Heart right ventricle (tissue), 16 donors: ENCODE measurements at regions not wholly inside any gene's neighbourhood (a gene's known extent, or its start where the extent isn't known, plus 50 kb on each side); places are given as distances from the start of the nearest gene placed in this dataset.

Experiments
- ATAC-seq, 8 donors: fragments of 200-7000 bp; cut with Tn5 transposase; one replicate each; pipeline ENCODE4 v1.9.1; 2020; ENCODE audit warnings: mild to moderate bottlenecking in 8 of 8, moderate library complexity in 8 of 8, moderate number of reproducible peaks in 1 of 8
- DNase-seq, 2 donors: peaks; one replicate each; pipeline ENCODE4 v3.0.0-alpha.2; 2020
- H3K27ac ChIP-seq, 10 donors: fragments of 200-600 bp; sonication (generic) in 2 of 10; one replicate each; pipeline versions ENCODE4 v1.5.0 to v1.8.0; 2020 to 2022; ENCODE audit warnings: mild to moderate bottlenecking in 3 of 10
- H3K27me3 ChIP-seq, 7 donors: fragments of 200-600 bp; one replicate each; pipeline ENCODE4 v1.8.0; 2021 to 2022; ENCODE audit warnings: mild to moderate bottlenecking in 2 of 7
- H3K36me3 ChIP-seq, 9 donors: fragments of 200-600 bp; sonication (generic) in 1 of 9; one replicate each; pipeline versions ENCODE4 v1.5.0 to v1.8.0; 2020 to 2022; ENCODE audit warnings: mild to moderate bottlenecking in 2 of 9
- H3K4me1 ChIP-seq, 9 donors: fragments of 200-600 bp; sonication (generic) in 1 of 9; one replicate each; pipeline versions ENCODE4 v1.5.0 to v1.8.0; 2020 to 2022; ENCODE audit warnings: mild to moderate bottlenecking in 4 of 9
- H3K4me3 ChIP-seq, 10 donors: fragments of 200-600 bp; sonication (generic) in 2 of 10; one replicate each; pipeline versions ENCODE4 v1.5.0 to v1.8.0; 2020 to 2022; ENCODE audit warnings: mild to moderate bottlenecking in 7 of 10, moderate library complexity in 2 of 10
- H3K9me3 ChIP-seq, 11 donors: fragments of 200-600 bp in 10 of 11; sonication (generic) in 2 of 11; one replicate each; pipeline versions ENCODE4 v1.5.0 to v1.8.0; 2013 to 2022; ENCODE audit warnings: mild to moderate bottlenecking in 2 of 11, control low read depth in 1 of 11, moderate library complexity in 1 of 11
- CTCF ChIP-seq, 9 donors: fragments of 200-600 bp; sonication (generic) in 2 of 9; IDR thresholded peaks; one replicate each; pipeline versions ENCODE4 v1.5.0 to v1.8.0; 2021 to 2022; ENCODE audit warnings: antibody characterized with exemption in 9 of 9, mild to moderate bottlenecking in 5 of 9, moderate library complexity in 1 of 9
- WGBS, 2 donors: extraction: QIAGEN DNeasy Blood & Tissue Kit; methylation state at CpG; one replicate each; pipeline ENCODE4 v1.1.7; 2013; ENCODE audit warnings: inconsistent platforms in 1 of 2; 5-methylcytosine and 5-hydroxymethylcytosine counted together
- intact Hi-C, 10 donors: fragments of 100-400 bp; cut with DNase I; formaldehyde crosslinking; loops; one replicate each; pipeline versions ENCODE4 v1.11.1 to v1.14.2; 2022
- donor health status: Arrhythmogenic right ventricular cardiomyopathy.
- donor health status: ischemic (EF 13 %, LVEDD 7.1; RV severe dilation, severe dysfunction).
- donor health status: healthy with polysubstance abuse.
- donor health status: DM: no; HTN: yes; CAD: no.
- donor health status: DM: no; HTN: no; CAD: no.
- donor health status: ischemic (EF 25% LVEDD 6.9; RV normal size, moderate dysfunction).
- donor health status: ischemic (EF 25% LVEDD 5.7; RV mildly dilated, moderate dysfunction).
- donor health status: healthy.
- donor health status: DM: yes; HTN: yes; CAD: no.
- donor health status: Ischemic cardiomyopathy.
- donor health status: ischemic (EF 35%, LVEDD 5.7; RV mildly dilated, moderate dysfunction).
- donor health status: nonischemic (EF 11% LVEDD 7.7; RV severe dilation, severe dysfunction).
- donor health status: DM: yes; HTN: yes; CAD: no.
- donor health status: PGD.
- donor health status: ischemic (EF 29% LVEDD 5.4; RV normal size, mild dysfunction).
- donor health status: nonischemic (EF 23%, LVEDD 6.1; RV moderate dilation, normal function).

- intact Hi-C loops, result no loop called here
- no peak for TF ChIP-seq CTCF (IDR thresholded peaks at IDR 0.05)
- H3K9me3 ChIP-seq, result no peaks in the 10 kb centered on the region
- DNase-seq, result no peak
- H3K4me3 ChIP-seq, result no peak overlapping the region
- ATAC-seq, result peak in 1 of 8 donors; percentile 5
- H3K27me3 ChIP-seq, result no peaks in the 10 kb centered on the region
- 89 to 90% methylated on average over 14 of the region's 14 CpGs for WGBS, 2 donors
- peak overlapping the region; percentile 82 to 93 (median 91) for H3K27ac ChIP-seq
- no peaks in the 10 kb centered on the region for H3K36me3 ChIP-seq
- H3K4me1 ChIP-seq, result peaks cover 16 to 47% (median 26%) of the 10 kb centered on the region in 9 donors
These were observed 109.9 kb upstream of the OTOS start for GRCh38 chr2:240250150-240250984.

GRCh38 chr2:240250985-240251847 lies 110.8 kb upstream of the OTOS start:
- Histone ChIP-seq H3K27ac (peak overlapping the region; percentile 82 to 93 (median 91)), H3K4me1 (peaks cover 19 to 55% (median 28%) of the 10 kb centered on the region in 9 donors), H3K4me3 (peak overlapping the region in 5 of 10 donors; percentile 8 to 34 (median 29)), H3K27me3 (no peaks in the 10 kb centered on the region), H3K9me3 (no peaks in the 10 kb centered on the region), H3K36me3 (no peaks in the 10 kb centered on the region)
- DNase-seq (peak; percentile 89 to 90), ATAC-seq (peak; percentile 88 to 93 (median 89))
- intact Hi-C loops, result loop anchor here in 2 of 10 donors (1.0 kb wide), 2 partner anchors 14 to 15 kb away; no protein-coding TSS in a partner anchor
- no peak for TF ChIP-seq CTCF (IDR thresholded peaks at IDR 0.05)
- 20 to 23% methylated on average over 32 of the region's 32 CpGs for WGBS, 2 donors

GRCh38 chr2:240251848-240252190 lies 111.4 kb upstream of the OTOS start:
- 45 to 49% methylated on average over 6 of the region's 6 CpGs for WGBS, 2 donors
- H3K4me3 ChIP-seq, result no peak overlapping the region
- TF ChIP-seq CTCF (IDR thresholded peaks at IDR 0.05), result no peak

GRCh38 chr2:240252191-240252871 lies 111.9 kb upstream of the OTOS start:
- WGBS, 2 donors, result 81 to 84% methylated on average over 20 of the region's 20 CpGs
- ATAC-seq, result peak in 2 of 8 donors; percentile 1 to 3
- Histone ChIP-seq H3K4me1 (peaks cover 19 to 56% (median 28%) of the 10 kb centered on the region in 9 donors), H3K27ac (peak overlapping the region; percentile 82 to 93 (median 91)), H3K36me3 (no peaks in the 10 kb centered on the region), H3K27me3 (no peaks in the 10 kb centered on the region), H3K9me3 (no peaks in the 10 kb centered on the region), H3K4me3 (no peak overlapping the region)
- intact Hi-C loops, result no loop called here
- no peak for TF ChIP-seq CTCF (IDR thresholded peaks at IDR 0.05)
- DNase-seq, result no peak

More at GRCh38 chr2:240251848-240252190, 111.4 kb upstream of the OTOS start:
- intact Hi-C loops, result loop anchor here in 2 of 10 donors (1.0 kb wide), 2 partner anchors 15 to 16 kb away; no protein-coding TSS in a partner anchor
- no peak for DNase-seq
- no peaks in the 10 kb centered on the region for H3K27me3 ChIP-seq
- ATAC-seq, result peak in 2 of 8 donors; percentile 22 to 51
- peaks cover 19 to 56% (median 28%) of the 10 kb centered on the region in 9 donors for H3K4me1 ChIP-seq
- no peaks in the 10 kb centered on the region for H3K36me3 ChIP-seq
- H3K27ac ChIP-seq, result peak overlapping the region; percentile 82 to 93 (median 91)
- no peaks in the 10 kb centered on the region for H3K9me3 ChIP-seq
